AG10803 (cell line): ENCODE measurements at regions not wholly inside any gene's neighbourhood (a gene's known extent, or its start where the extent isn't known, plus 50 kb on each side); places are given as distances from the start of the nearest gene placed in this dataset.
"Not testable (repeated sequence)": the region's sequence is repeated elsewhere in the genome, so short reads cannot be mapped to it uniquely, and the experiment has no call there.

Source experiments
- DNase-seq: peaks from one replicate; pipeline ENCODE4 v3.0.0; 2010; ENCODE audit warnings: low read depth
- H3K4me3 ChIP-seq: 2 replicates; pipeline ENCODE4 v1.5.1; 2011; ENCODE audit warnings: mild to moderate bottlenecking, low read length, control low read depth
- CTCF ChIP-seq: conservative IDR thresholded peaks from 2 replicates; pipeline ENCODE4 v1.5.1; 2011; ENCODE audit warnings: mild to moderate bottlenecking, low read length, control low read depth, inconsistent platforms

DNA sequence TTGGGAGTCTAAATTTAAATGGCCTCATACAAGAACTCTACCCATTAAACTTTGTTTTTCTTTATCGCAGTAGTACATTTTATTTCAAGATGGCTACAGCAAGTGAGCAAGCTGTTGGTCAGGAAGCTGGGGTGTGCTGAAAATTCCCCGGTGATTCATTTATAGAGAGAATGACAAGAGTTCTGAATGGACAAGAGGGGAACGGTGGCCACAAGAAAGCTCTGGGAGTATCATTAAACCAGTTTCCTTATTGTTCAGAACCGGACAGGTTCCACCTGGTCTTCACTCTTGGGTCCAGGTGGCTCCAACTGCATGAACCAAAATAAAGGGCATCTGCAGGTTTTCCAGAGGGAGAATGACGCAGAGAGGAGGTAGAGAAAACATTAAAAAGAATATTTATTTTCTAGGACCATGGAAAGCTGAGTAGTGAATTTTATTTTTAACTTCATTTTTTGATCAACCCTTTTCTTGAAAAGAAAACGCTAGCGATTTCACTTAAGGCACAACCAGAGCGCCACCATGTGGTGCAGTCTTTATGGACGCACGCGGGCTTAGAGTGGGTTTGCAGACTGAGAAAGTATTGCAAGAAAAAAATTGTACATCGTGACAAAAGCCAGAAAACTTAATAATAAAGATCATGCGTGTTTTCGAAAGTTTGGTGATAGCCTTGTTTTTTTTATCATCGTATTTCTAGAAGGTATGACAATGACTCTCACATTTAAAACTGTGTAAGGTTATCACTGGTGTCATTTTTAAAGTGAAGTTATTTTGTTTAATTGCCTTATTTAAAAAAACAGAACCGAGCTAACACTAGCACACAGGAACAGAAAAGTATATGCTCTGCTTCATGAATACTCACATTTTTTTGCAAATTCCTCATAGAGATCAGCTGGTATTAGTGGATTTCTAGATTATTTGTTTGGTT lies 97.9 kb upstream of the NOL4 start:
- peak; percentile 65 for TF ChIP-seq CTCF
- peak; percentile 47 for DNase-seq
- H3K4me3 ChIP-seq: no peak overlapping the region

DNA sequence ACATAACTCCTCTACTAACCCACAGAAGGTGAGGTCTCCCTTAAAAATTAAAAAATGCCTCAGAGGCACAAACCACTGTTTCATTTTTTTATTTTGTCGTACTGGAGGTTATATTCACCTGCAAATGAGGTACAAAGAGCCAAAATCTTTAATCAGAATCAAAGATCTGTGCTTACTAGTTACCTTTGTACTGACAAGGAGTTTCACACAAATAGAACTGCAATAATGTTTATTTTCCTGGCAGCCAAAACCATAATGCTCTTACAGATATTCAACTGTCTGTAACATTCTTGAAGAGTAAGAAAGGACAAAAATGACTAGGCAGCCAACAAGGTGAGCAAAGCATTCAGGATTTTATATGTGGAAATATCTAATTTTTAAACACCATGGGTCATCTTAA lies 105.1 kb upstream of the NOL4 start:
- TF ChIP-seq CTCF: no peak

DNA sequence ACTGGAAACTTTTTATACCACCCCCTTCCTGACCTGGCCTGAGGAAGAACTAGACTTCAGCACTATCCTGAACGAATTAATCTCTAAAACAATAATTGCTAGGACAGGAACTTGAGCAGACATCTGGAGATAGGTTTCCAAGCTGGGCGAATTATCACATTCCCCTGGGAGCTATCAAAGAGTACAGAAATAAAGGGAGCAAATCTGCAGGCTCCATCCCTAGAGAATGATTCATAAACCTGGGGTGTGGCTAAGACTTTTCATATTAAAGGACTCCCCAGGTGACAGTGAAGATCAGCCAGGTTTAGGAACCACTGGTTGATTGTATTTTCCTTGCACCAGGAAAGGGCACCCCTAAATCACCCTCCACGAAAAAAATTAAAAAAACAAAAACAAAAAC lies 105.6 kb upstream of the NOL4 start:
- H3K4me3 ChIP-seq: no peak overlapping the region
- TF ChIP-seq CTCF: no peak
- no peak for DNase-seq

More for the DNA sequence above, 105.1 kb upstream of the NOL4 start:
- no peak overlapping the region for H3K4me3 ChIP-seq
- no peak for DNase-seq

DNA sequence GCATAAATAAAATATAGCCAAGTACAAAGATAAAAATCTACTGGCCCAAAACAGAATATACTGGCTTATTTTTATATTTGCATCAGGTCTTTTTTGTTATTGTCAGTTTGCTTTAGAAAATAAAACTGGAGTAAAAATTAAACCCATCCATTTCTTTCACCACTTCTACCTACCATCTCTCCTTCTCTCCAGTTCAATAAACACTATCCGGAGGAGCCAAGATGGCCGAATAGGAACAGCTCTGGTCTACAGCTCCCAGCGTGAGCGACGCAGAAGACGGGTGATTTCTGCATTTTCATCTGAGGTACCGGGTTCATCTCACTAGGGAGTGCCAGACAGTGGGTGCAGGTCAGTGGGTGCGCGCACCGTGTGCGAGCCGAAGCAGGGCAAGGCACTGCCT lies 106.2 kb upstream of the NOL4 start:
- not testable (repeated sequence) for H3K4me3 ChIP-seq, DNase-seq

- not testable (repeated sequence) for DNase-seq, H3K4me3 ChIP-seq
Measured at GRCh38 chr18:34331343-34331742, 106.6 kb upstream of the NOL4 start.

- TF ChIP-seq CTCF: no peak
- no peak for DNase-seq
- no peak overlapping the region for H3K4me3 ChIP-seq
Measured at GRCh38 chr18:34339155-34339554, 114.4 kb upstream of the NOL4 start.

DNA sequence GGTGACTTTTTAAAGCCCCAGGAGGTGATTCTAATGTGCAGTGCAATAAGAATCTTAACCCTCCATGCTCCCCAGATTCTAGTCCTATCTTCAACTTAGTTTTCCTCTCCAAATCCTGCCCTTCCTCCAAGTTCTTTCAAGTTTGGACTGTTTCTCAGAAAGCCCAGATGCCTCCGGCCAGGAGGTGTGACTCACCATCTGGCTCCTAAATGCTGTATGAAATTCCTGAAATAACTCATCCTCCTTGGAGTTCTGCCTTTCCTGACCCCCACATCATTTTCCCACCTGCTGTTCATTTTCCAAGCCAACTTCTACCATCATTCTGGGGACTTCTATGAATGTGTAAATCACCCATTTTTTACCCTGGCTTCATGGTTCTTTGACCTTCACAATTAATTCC lies 118.2 kb upstream of the NOL4 start:
- no peak for TF ChIP-seq CTCF
- DNase-seq: peak; percentile 29

GRCh38 chr18:34345738-34346137 lies 121.0 kb upstream of the NOL4 start:
- DNase-seq: no peak
- no peak for TF ChIP-seq CTCF
- H3K4me3 ChIP-seq: no peak overlapping the region

More for the DNA sequence above, 118.2 kb upstream of the NOL4 start:
- H3K4me3 ChIP-seq: no peak overlapping the region
